DMS53 treated with DMSO at 0.1 percent for 48 hours (cell line): ENCODE measurements at regions not wholly inside any gene's neighbourhood (a gene's known extent, or its start where the extent isn't known, plus 50 kb on each side); places are given as distances from the start of the nearest gene placed in this dataset.

Experiments used
- DNase-seq: peaks from one replicate; lab custom pipeline; 2025; ENCODE audit not compliant: unreplicated experiment; lab: John Stamatoyannopoulos, UW

DNA sequence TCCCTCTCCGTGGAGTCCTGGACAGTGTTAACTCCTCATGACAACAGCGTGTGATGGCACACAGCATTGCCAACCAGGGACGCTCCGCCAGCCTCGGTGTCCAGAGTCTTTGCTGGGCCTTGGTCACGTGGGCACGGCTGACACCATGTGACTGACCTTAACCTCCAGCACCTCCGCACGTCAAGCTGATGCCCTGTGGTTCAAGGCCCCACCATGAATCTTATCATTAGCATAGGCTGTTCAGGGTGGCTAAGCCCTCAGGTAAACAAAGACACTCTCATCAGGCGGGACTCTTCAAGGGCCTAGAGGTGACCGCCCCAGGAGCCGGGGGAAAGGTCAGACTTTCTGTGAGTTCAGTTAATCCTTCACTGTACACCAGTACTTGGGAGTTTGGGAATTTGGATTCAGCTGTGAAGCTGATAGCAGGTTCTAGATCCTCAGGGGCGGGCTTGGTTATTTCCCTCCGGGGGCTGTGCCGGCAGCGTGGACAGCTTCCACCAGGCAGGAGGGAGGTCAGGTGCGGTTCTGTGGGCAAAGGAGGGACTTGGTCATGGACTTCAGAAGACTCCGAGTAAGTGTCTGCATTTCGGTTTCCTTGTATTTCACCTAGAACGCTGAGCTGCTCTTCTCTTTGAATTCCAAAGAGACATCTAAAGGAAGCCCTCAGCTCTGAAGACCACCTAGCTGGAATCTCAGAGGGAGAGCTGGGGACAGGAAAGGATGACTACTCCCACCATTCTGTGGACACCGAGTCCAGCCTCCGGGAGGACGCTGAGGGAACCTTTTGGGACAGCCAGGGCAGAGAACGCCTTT is 195.5 kb upstream of the CIBAR2 start:
- DNase-seq: no peak

GRCh38 chr16:85308611-85309540 is 196.6 kb upstream of the CIBAR2 start:
- DNase-seq: no peak

DNA sequence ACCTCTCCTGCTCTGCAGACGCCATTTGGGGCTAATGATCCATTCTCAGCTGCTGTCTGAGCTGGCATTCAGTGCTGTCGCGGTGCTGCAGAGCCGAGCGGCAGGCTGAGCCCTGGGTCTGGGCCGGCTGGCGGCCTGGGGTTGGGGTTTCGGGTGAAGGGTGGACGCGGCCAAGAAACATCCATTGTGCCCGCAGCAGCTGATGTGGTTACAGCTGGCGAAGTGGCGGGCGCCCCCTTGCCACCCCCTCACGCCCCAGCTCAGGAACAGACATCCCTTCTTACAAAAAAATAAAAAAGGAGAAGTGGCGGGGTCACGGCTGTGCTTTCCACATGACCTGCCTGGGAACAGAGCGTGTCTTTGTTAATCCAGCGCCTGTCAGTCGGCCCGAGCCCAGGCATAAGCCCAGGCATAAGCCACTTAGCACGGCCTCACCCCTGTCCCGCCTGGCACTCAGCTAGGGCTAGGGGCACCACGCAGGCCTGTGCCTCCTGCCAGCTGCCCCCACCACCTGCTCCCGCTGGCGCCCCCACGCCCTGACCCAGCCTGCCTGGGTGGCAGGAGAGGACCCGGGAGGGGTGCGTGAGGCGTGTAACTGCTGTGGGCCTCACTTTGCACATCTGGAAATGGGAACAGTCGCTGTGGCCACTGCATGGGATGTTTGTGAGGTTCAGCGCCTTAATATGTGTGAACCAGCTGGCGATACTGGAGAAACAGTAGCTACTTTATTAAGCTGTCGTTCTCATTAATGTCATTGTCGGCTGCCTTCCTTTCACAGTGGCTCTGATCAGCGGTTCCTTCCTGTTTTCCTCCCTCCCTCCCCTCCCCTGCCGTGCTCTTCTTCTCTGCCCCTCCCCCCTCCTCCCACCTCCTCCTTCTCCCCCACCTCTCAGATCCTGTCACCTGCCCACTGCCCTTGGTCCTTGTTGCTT is 197.7 kb upstream of the CIBAR2 start:
- no peak for DNase-seq

DNA sequence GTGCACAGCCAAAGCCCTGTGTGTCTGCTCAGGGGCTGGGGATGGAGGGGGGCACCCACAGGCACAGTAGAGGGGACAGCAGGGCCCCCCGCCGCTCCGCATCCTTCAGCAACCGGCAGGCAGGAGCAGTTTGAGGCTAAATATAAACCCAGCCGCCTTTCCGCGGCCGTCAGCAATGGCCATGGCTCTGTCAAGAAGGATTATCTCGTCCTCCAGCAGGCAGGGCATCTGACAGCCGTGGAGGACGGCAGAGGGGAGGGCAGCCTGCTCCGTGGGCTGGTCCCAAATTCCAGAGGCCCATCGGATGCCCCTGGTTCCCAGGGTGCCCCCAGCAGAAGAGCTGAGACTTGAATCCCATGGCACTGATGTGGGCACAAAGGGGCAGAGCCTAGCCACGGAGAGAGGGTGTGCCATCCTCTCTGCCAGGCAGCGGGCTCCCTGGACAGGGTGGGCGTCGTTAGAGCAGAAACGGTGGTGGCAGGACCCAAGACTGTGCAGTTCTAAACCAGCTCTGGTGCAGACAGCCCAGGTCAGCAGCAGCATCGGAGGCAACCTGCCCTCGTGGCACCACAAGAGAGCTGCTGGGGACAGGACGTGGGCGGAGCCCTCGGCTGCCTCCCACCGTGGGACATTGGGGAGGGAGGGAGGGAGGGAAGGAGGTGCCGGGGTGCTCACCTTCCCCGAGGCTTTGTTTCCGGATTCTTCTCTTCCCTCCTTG is 198.8 kb upstream of the CIBAR2 start:
- no peak for DNase-seq

- DNase-seq: no peak
Observed at GRCh38 chr16:85311741-85312140, 199.5 kb upstream of the CIBAR2 start.

DNA sequence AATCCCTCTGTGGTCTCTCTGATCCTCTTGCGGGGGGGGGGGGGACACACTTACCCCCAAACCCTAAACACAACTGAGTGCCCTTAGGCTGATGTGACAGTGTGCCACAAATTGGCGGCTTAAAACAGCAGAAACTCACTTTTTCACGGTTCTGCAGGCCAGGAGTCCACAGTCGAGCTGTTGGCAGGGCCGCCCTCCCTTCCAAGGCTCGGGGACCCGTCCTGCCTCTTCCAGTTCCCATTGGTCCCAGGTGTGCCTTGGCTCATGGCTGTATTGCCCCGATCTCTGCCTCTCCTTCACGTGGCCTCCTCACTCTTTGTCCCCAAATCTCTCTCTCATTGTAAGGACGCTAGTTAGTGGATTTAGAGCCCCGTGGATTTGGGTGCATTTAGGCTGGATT is 199.9 kb upstream of the CIBAR2 start:
- DNase-seq: no peak

GRCh38 chr16:85312642-85313525 is 200.6 kb upstream of the CIBAR2 start:
- DNase-seq: peak; percentile 64

DNA sequence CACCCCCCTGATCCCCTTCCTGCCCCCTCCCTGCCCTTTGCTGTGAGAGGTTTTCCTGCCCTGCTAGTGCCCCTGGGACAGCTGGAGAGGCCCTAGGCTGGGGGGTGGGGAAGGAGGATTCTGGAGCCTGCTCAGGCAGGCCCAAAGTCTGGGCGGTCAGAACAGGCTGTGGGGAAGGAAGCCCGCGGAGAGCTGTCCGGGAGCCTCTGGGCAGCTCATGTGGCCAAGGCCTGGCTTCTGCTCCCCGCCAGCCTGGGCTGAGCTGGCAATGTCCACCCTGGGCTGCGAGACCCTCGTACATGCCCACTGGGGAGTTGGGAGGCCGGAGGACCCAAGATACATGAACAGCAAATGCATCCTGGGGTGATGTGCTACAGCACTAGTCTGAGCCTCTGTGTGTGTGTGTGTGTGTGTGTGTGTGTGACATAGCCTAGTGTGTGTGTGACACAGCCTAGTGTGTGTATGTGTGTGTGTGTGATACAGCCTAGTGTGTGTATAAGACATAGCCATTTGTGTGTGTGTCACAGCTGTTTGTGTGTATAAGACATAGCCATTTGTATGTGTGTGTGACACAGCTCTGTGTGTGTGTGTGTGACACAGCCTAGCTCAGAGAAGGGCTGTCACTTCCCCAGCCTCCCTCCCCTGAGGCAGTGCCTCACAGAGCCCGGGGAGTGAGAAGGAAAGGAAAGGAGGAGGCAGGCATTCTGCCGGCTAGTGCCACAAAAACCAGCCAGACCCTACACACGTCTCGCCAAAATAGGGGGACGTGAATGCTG is 201.4 kb upstream of the CIBAR2 start:
- DNase-seq: no peak

DNA sequence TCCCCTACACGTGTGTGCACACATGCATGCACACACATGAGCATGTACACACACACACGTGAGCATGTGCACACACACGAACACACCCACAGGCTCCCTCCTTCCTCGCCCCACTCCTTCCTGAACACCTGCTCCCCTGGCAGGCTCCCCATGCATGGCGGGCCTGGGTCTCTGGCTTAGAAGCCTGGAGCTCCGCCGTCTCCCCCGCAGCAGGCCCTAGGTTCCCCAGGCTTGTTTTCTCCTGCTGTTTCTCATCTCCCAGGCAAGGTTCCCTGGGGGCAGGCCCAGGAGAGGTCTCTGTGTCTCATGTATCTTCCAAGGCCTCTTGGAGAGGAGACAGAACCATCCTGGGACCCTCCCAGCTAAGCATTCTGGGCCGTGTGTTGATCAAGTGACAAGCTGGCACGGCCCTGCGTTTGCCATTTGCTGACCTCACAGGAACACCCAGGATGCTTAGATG is 202.3 kb upstream of the CIBAR2 start:
- no peak for DNase-seq

GRCh38 chr16:85315866-85316265 is 203.6 kb upstream of the CIBAR2 start:
- no peak for DNase-seq

GRCh38 chr16:85316321-85316919 is 204.1 kb upstream of the CIBAR2 start:
- peak; percentile 28 for DNase-seq

DNA sequence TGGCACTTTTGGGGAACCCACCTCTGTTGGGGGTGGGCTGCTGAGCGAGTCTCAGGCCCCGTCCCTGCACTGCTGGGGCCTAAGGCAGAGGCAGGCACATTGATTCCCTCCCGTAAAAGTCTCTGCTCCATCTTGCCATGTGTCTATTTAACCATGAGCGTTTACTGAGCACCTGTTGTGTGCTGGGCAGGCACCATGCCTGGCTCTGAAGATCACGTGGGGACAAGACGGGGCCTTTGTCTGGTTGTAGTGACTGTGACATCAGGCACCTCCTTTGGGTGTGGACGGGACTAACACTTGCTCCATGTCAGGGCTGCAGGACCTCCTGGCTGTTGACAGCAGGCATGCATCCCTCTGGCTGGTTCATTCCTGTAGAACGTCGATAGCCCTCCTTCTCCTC is 204.7 kb upstream of the CIBAR2 start:
- DNase-seq: no peak

DNA sequence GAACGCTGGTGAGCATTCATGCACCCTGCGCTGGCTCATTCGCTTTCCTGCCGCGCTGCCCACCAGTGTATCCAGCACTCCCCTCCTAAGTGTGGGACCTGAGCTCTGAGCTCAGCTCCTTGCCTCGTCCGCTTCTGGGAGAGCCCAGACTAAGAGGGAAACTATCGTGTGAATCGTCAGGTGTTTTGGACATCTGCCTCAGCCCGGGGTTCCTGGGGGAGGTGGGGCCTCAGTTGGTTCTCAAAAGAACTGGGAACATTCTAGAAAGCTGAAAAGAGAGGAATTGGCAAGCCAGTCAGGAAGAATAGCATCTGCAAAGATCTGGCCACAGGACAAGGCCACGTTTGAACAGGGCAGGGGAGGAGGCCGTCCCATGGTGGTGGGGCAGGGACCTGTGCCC is 205.4 kb upstream of the CIBAR2 start:
- no peak for DNase-seq

DNA sequence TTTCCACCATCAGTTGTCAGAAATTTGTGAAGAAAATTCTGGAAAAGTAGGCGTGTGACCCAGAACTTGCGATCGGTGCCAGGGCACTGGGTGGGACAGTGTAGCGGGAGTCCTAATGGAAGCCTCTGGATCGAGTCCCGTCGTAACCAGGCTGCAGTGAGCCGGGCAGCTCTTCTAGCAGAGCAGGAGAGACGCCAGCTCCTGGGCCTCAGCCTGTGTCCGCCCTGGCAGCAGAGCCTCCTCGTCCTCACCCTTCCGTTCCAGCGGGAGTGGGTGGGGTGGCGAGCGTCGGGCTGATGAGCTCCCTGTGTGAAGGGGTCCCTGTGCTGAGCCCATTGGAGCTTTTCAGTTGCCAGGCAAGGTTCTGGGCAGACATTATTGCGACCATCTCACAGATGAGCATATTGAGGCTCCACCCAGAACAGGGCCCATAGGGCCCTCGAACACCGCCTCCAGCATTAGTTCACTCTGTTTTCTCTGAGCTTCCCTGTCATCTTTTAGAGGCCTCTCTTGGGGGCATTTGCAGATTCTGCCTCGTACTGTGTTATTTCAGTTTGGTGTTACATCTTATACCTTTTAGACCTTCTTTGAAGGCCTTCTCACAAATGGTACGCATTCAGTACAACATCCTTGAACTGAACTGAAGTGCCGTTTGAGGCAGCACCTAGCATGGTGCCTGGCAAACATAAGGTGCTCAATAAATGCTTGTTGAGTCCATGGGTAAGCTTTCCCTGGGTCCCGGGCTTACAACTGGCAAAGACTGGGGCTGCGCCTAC is 207.1 kb upstream of the CIBAR2 start:
- DNase-seq: no peak

- DNase-seq: no peak
Observed at GRCh38 chr16:85319984-85320440, 207.7 kb upstream of the CIBAR2 start.

GRCh38 chr16:85320677-85321385 is 208.6 kb upstream of the CIBAR2 start:
- DNase-seq: no peak
